ENCODE measurements at regions not wholly inside any gene's neighbourhood (a gene's known extent, or its start where the extent isn't known, plus 50 kb on each side); places are given as distances from the start of the nearest gene placed in this dataset.

DNA sequence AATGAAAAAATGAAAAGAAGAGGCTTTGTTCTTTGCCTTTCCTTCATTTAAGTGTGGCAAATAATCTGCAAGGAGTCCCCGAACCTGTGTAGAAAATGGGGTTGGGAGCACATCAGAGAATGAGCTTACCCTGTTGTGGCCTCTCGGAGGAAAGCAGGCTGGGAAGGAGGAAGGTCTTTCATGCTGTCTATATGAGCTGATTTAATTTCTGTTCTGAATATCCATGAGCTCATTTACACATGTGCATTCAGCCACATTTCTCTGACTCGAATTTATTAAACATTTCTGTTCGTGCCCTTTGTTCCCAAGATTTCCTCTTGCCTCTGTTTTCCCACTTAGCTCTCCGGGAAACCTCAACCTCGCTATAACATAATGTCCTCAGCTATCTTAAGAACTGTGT lies 584.4 kb upstream of the CDH4 start:
- Histone ChIP-seq H3K27me3 (ENCODE audit: control insufficient read depth, insufficient read depth, low read length) (no peaks in the 10 kb centered on the region), H3K4me3 (ENCODE audit: low read depth, low read length) (no peak overlapping the region), H3K36me3 (ENCODE audit: control insufficient read depth, insufficient read depth, low read length) (no peaks in the 10 kb centered on the region)
- DNase-seq (ENCODE audit: low read depth), result no peak
- ChIA-PET POLR2A (no interaction called here), CTCF (no interaction called here)
- TF ChIP-seq, protein P1, sequence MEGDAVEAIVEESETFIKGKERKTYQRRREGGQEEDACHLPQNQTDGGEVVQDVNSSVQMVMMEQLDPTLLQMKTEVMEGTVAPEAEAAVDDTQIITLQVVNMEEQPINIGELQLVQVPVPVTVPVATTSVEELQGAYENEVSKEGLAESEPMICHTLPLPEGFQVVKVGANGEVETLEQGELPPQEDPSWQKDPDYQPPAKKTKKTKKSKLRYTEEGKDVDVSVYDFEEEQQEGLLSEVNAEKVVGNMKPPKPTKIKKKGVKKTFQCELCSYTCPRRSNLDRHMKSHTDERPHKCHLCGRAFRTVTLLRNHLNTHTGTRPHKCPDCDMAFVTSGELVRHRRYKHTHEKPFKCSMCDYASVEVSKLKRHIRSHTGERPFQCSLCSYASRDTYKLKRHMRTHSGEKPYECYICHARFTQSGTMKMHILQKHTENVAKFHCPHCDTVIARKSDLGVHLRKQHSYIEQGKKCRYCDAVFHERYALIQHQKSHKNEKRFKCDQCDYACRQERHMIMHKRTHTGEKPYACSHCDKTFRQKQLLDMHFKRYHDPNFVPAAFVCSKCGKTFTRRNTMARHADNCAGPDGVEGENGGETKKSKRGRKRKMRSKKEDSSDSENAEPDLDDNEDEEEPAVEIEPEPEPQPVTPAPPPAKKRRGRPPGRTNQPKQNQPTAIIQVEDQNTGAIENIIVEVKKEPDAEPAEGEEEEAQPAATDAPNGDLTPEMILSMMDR (IDR thresholded peaks at IDR 0.05; ENCODE audit: insufficient read depth, low read depth, low read length), result no peak

- DNase-seq (ENCODE audit: low read depth), result no peak
- no peaks in the 10 kb centered on the region for H3K27me3 ChIP-seq (ENCODE audit: control insufficient read depth, insufficient read depth, low read length)
- no peak overlapping the region for H3K4me3 ChIP-seq (ENCODE audit: low read depth, low read length)
- ChIA-PET CTCF (no interaction called here), POLR2A (no interaction called here)
- H3K36me3 ChIP-seq (ENCODE audit: control insufficient read depth, insufficient read depth, low read length), result no peaks in the 10 kb centered on the region
- TF ChIP-seq, protein P1 (IDR thresholded peaks at IDR 0.05; ENCODE audit: insufficient read depth, low read depth, low read length), result no peak
Measured at GRCh38 chr20:60669211-60669610, 582.9 kb upstream of the CDH4 start.

- no peaks in the 10 kb centered on the region for H3K36me3 ChIP-seq (ENCODE audit: control insufficient read depth, insufficient read depth, low read length)
- no peaks in the 10 kb centered on the region for H3K27me3 ChIP-seq (ENCODE audit: control insufficient read depth, insufficient read depth, low read length)
- H3K4me3 ChIP-seq (ENCODE audit: low read depth, low read length), result no peak overlapping the region
- CTCF ChIA-PET, result no interaction called here
- POLR2A ChIA-PET, result no interaction called here
- DNase-seq (ENCODE audit: low read depth), result no peak
- TF ChIP-seq, protein P1 (IDR thresholded peaks at IDR 0.05; ENCODE audit: insufficient read depth, low read depth, low read length), result no peak
Measured at GRCh38 chr20:60676011-60676410, 576.0 kb upstream of the CDH4 start.

- Histone ChIP-seq H3K36me3 (ENCODE audit: control insufficient read depth, insufficient read depth, low read length) (no peaks in the 10 kb centered on the region), H3K27me3 (ENCODE audit: control insufficient read depth, insufficient read depth, low read length) (no peaks in the 10 kb centered on the region), H3K4me3 (ENCODE audit: low read depth, low read length) (no peak overlapping the region)
- TF ChIP-seq, protein P1 (IDR thresholded peaks at IDR 0.05; ENCODE audit: insufficient read depth, low read depth, low read length), result no peak
- ChIA-PET POLR2A (no interaction called here), CTCF (no interaction called here)
- DNase-seq (ENCODE audit: low read depth), result no peak
Measured at GRCh38 chr20:60677819-60678218, 574.2 kb upstream of the CDH4 start.

DNA sequence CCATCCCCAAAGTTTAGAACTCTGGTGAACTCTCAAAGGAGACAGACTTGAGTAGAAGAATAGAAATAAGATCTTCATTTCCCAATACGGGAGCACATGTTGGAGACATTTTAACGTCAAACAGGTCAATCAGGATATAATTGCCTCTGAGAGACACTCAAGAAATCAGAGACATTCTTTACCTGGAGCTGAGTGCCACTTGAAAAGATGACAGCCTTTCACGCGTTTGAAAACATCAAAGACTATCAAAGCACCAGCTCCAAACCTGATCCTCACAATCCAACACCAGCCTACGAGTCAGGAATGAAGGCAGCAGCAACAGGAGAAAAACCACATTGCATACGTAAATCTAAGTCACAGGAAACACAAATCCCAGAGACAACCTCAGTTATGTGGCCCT lies 571.5 kb upstream of the CDH4 start:
- ChIA-PET POLR2A (no interaction called here), CTCF (no interaction called here)
- no peak for DNase-seq (ENCODE audit: low read depth)
- Histone ChIP-seq H3K27me3 (ENCODE audit: control insufficient read depth, insufficient read depth, low read length) (no peaks in the 10 kb centered on the region), H3K36me3 (ENCODE audit: control insufficient read depth, insufficient read depth, low read length) (no peaks in the 10 kb centered on the region), H3K4me3 (ENCODE audit: low read depth, low read length) (no peak overlapping the region)
- TF ChIP-seq, protein P1 (IDR thresholded peaks at IDR 0.05; ENCODE audit: insufficient read depth, low read depth, low read length), result no peak
